GM19468 (cell line): ENCODE measurements at regions not wholly inside any gene's neighbourhood (a gene's known extent, or its start where the extent isn't known, plus 50 kb on each side); places are given as distances from the start of the nearest gene placed in this dataset.

Experiments
- ATAC-seq: cut with Tn5 transposase; IDR thresholded peaks from one replicate; pipeline ENCODE4 v1.9.1; 2021; ENCODE audit warnings: mild to moderate bottlenecking, moderate library complexity, moderate number of reproducible peaks; ENCODE audit not compliant: unreplicated experiment; ENCODE audit errors: extremely low read depth

DNA sequence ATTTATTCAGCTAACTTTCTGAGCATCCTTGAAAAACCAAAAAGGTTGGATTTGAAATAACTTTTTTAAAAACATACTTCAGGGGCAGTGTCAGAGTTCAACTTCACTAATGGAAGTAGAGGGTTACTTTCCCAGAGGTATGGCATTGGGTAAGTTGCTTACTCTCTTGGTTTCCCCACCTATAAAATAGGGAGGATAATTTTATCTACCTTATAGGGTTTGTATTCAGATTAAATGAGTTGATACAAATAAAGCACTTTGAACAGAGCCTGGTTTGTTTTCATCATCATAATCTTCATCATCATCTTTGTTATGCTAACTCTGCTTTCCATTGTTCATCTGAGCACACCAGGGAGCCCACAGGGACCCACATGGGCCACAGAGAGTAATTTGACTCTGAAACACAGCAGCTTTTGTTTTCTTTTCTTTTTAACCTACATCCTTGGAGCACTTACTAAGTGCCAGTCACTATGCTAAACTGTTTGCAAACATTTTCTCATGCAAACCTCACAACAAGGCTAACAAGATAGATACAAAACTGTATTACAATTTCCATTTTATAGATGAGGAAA, 179.1 kb upstream of the SLC24A2 start:
- no peak for ATAC-seq

DNA sequence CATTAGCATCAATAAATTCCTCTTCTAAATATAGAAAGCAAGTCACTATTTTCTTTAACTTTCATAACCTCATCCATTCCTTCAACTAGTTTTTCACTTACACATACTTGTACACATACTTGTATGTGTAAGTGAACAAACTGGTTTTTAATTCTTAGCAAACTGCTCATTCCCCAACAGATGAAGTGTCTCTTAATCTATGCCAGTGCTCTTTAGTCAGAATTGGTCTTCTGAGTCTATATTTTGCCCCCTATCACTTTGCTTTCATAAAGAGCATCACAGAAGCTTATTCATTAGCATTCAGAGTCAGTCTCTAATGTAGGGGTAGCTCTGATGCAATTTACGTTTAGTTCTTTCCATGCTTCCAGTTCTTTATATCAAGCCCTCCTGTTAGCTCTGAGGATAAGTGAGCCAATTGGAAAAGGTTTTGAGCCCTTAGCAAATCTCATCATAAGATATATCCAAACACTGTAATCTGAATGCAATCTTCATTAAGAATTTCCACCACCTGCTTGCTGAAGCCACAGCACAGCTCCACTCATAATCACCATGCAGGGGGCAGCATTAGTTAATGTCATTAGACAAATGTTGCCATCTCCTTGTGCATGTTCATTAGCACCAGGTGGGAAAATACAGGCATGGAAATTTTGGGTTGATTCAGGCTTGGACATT, 178.5 kb upstream of the SLC24A2 start:
- no peak for ATAC-seq

DNA sequence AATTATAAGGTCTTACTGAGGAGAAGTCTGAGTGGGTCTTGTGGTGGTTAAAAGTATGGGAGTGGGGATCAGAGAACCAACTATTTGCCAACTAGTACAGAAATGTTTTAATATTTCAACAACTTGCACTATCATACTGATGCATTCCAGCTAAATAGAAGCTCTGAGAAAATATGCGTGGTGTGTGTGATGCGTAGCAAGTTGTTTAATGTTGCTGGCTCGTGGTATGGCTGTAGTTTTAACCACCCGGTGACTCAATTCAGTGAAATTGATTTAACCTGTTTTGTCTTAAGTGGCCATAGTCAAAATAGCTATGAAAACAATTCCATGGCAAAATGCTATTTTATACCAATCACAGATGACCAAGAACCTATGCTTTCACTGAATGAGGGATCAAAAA, 176.5 kb upstream of the SLC24A2 start:
- ATAC-seq: no peak

DNA sequence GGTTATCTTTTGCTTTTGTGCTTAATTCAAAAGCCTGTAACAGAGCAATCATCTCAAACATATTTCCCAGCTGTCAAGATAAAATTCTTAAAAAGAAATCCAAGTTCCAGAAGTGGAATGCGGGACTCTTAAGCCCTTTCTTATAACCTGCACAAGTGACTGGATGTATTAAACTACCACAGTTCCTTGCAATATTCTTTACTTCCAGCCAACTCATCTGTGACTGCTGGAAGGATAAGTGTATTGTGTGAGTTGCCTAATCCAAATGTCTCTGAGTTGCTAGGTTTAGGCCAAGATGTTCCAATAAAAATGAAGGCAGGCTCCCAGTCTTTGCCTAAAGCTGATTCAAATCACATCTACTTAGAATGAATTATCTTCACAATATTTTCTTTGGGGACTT, 159.2 kb upstream of the SLC24A2 start:
- no peak for ATAC-seq

DNA sequence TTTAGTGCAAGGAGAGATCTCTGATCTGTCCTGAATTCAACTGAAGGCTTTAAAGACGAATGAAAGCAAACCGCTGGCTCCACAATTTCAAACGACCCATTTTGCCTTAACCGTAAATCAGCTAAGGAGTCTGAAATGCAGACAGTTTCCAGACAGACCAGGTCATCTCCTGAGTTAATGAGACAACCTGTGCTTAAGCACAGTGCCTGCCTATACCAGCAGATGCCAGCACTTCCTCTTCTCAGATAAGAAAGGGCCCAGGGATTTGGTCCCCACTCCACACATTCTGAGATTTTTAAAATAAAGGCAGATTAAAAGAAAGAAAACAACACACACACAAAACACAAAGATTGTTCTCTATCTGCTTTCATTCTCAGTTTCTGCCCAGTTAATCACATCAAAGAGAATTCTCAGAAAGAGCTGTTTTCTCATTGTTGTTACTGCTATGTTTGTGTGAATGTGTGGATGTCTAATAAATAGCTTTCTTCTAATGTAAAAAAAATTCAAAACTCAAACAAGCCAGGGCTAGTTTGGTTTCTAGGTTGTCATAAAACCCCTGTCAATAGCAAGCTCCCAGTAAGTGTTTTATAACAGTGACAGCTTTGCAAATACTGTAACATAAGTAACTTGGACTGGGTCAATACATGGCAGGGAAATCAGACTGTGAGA, 157.7 kb upstream of the SLC24A2 start:
- ATAC-seq: no peak

DNA sequence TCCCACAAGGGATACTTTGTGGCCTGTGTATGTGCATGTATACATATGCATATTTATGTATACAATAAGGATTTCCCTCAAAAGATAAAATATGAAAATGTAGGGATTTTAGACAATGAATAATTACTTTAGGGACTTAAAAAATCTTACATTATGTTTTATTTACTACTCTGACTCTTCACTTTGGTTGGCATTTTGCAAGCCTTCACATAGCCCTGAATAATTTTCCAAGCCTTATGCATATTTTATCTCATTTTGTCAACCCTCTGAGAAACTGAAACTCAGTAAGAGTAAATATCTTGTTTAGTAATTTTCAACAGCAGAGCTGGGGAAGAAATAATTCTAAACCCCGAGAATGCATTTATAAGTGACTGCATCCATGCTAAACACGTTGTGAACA, 153.0 kb upstream of the SLC24A2 start:
- ATAC-seq: no peak

DNA sequence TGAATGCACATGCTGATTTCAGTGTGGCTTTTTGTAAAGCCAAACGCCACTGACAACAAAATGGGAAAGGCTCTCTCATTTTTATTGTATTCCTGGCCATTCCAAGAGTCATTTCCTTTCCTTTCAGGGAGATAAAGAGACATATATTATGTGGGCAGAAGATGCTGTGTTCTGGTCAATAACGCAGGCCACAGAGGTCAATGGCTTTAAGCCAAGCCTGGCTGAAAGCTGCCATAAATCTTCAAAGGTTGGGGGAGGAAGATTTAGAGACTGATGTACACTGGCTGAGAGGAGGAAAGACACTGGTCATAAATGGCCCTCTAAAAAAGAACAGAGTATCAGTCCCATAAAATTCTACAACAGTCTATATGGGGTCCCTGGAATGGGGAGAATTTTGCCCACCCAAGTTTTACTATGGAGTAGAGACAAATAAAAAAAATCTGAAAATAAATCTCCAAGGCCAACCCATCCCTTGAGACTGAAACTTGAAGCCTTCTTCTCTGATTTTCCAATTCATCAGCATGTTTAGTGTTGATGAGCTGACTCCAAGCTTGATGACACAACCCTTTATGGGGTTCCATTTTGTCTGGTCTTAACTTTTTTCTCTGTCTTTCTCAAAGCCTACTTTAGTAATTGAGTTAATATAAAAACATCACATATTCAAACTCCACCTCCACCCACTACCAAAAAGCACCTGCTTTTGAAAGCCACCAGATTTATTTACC, 152.1 kb upstream of the SLC24A2 start:
- no peak for ATAC-seq

DNA sequence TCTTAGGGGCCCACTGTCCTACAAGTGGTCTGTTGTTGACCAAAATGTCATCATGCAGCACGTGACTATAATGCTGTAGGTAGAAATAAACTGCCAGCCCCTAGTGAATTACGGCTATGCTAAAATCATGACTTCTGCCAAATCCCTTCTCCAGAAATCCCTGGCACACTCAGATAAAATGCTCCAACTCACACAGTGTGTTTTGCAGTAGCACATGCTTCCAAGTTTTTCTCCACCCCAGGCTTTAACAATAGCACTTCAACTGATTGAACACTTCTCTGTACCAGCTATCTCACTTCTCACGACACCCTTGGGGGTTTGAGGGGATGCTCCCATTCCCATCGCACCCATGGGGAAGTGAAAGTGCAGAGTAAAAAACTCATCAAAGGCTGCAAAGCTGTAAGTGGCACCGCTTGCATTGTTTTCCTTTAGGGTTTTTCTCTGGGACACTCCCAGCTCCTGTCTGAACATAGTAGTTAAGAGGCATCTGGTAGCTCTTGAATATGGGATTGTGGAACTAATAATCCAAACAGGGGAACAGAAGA, 151.0 kb upstream of the SLC24A2 start:
- no peak for ATAC-seq

DNA sequence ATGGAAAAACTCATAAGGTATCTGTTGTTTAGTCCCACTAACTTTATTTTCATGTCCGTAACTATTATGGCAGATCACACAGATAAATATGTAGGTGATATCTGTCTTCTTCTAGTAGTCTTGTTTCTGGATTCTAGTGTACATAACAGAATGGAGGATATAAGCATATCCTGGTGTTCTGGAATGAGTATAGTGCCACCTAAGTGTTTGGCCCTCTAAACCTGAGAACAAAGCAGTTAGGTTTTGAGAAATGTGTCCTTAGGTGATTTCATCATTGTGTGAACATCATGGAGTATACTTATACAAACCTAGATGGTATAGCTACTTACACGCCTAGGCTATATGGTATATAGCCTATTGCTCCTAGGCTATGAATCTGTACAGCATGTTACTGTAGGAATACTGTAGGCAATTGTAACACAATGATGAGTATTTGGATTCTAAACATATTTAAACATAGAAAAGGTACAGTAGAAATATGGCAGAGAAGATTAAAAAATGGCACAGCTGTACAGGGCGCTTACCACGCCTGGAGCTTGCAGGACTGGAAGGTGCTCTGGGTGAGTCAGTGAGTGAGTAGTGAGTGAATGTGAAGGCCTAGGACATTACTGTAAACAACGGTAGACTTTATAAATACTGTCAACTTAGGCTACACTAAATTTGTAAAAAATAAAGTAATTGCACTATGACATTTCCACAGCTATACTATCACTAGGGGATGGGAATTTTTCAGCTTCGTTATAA, 150.3 kb upstream of the SLC24A2 start:
- ATAC-seq: no peak

DNA sequence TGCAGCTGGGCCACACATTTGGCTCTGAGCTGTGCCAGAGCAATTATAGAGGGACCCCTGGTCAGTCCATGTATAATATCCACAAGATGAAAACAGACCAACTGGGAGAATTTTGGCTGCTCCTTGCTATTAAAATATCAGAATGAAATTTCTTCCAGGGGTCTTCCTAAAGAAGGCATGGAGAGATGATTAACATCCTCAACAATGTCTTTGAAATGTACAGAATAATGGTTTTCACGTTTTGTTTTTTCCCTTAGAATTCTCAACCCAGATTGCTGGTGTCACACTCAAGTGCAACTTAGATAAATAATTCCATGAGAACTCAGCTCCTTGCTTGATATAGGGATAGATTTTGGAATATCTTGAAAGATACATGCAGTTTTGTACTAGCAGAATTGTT, 148.3 kb upstream of the SLC24A2 start:
- no peak for ATAC-seq

DNA sequence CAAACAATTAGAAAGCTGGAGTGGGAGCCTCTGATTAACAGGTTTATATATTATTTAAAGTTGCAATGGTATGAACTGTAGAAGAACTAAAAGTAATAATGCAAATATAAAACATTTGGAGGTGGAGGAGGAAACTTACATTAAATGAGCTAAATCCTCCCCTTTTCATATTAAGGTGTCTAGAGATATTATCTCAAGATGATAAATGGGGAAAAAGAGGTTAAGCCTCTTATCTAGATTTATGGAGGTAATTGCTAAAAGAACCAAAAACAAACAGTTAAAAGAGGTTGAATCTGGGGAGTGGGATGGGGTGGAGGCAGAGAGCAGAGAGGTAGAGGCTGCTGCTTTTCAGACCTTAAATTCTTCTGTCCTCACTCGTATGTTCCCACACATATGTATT, 147.8 kb upstream of the SLC24A2 start:
- ATAC-seq: no peak

DNA sequence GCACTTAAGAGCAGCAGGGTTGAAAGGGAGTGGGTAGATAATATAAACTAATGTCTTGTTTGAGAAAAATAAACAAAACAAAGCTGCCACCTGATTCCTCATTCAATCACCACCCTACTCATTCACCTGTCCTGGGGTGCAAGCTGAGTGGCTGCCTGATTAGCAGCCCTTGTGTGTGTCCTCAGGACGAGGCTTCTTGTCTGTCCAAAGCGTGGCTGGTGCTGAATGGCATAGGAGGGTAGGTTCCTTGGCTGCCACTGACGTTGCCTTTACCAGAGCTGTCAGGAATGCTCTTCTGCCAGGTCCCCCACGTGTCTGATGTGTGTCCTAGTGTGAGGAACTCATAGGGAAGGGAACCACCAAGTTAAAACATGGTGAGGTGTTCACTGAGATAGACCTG, 146.6 kb upstream of the SLC24A2 start:
- no peak for ATAC-seq

DNA sequence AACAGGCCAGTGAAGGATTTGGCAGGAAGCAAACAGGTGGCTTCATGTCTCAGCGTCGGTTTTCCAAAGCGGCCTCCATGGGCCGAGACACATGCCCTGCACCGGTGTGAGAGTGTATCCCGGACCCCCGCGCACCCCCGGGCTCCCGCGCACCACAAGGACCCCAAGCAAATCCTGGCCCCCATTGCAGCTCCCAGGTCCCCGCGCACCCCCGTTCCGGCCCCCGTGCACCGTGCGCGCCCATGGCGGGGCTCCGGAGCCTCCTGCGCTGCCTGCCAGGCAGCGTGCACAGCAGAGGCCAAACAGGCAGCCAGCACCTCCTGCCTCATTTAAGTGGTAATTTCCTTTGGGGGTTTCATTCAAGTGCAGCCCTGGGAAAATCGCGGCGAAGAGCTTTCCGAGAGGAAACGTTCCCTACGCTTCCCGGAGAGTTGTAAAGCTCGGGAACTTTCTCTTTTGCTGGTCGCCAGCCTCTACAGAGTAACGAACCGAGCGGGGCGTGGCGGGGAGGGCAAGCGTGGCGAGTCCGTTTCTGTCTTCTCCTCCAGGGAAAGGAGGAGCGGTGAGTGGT, 145.5 kb upstream of the SLC24A2 start:
- ATAC-seq: no peak

DNA sequence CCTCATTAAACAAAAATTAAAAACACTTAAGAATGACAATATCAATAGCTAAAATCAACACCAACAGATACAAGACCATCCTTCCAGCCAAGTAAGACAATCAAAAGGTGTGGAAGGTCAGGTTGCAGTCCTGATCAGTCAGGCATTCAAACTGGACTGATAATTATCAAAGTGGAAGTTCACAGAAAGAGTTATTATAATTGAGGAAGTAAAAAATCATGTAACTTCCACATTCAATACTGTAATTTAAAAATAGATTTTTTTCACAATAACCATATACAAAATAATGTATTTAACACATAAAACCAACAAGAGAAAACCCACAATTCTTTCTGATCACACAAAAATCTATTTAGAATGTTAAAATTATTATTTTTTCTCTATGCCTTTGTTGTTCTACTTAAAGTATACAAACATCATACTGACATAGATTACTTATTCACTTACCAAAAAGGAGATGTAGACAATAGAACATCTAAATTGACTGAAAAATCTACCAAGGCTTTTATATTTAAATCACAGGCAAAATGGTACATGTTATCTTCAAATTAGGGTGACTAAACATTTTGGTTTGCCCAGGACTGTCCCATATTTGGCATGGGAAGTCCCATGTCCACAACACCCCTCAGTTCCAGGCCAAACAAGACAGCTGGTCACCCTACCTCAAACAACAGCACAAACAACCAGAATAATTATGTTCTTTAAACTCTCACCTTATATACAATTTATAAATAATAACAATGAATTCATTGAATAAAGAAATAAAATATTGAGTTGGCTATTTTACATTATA, 142.5 kb upstream of the SLC24A2 start:
- no peak for ATAC-seq

DNA sequence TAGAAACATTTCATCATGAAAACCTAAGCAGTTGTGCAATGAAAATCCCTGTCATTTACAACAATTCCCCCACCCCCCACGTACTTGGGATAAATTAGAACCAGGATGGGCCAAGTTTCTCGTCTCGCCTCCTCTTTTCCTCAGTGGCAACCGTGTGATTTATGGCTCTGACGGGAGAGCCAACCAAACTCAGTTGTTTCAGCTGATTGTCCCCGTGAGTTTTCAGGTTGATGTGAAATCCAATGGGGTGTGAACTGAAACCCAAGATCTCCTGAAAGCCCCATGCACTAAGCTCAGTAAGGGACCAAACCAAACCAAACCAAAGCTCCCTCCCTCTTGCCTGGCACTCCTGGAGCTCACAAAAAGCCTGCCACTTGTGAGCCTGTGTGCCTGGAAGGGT, 138.7 kb upstream of the SLC24A2 start:
- no peak for ATAC-seq

DNA sequence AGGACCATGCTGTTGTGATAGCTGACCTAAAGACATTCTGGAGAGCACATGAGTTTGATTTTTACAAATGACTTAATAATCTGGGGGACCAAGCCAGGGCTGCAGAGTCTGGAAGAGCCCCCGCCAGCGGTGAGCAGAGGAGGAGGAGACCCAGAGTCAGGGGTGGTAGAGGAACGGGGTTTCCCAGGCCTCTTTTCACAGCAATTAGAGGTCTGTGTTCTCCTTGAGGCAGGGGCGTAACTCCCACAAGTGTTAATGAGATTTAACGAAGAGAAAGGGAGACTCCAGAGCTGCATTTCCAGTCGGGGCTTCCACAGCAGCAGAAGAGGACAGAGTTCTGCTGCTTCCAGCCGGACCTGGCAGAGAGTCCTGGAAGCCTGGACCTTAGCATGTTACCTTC, 137.9 kb upstream of the SLC24A2 start:
- no peak for ATAC-seq

DNA sequence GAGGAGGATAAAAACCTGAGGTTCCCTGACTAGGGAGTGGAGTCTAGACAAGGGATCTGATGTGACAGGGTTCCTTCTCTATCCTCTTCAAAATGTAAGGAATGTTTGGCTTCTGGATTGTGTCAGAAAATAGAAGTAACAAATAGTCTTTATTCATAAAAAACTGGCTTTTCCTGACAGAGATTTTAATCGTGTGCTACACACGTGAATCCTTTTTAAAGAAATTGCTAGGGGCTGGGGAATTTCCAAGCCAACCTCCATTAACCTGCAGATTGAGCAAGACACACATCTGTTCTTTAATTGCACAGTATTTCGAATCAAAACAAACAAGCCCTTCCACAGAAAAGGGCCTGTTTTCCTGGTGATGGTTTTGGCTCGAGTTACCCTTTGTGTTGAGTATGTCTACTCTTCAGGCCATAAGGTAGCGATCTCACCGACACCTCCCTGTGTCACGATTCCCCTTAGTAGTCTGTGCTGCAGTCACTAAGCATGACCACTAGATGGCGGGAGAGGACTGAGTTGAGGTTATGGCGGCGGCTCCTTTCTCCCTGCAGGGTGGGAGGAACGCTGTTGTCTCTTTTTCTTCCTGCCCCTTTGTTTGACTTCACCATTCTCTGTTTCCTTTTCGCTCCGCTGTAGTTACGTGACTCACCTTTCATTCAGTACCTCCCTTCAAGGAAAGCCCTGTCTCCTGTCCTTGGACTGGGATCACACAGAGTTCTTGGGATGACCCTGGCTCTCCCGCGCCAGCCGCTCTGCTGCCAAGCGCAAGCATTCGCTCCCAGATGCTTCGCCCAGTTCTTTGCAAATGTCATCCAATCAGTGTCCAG, 137.1 kb upstream of the SLC24A2 start:
- peak; percentile 67 for ATAC-seq

DNA sequence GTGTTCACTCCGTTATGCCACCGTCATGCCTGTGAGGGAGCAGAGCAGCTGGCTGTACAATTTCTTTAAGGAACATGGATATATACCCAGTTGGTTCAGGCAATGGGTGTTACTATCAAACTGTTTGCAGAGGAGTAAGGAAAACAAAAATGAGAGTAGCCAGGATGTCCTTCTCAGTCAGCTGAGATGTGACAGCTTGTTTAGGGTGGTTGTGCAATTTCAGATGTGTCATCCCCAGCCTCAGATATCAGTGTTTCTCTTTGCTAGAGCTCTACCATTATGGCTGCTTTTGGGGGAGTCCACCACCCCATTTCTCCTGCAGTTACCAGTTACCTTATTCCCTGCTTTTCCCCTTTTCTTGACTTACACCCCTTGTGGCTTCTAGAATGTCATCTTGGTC, 135.2 kb upstream of the SLC24A2 start:
- no peak for ATAC-seq
